ENCODE measurements at regions not wholly inside any gene's neighbourhood (a gene's known extent, or its start where the extent isn't known, plus 50 kb on each side); places are given as distances from the start of the nearest gene placed in this dataset.
A peak's percentile ranks its signal among the peaks of the same experiment; 100 is the strongest.
"Not testable (repeated sequence)": the region's sequence is repeated elsewhere in the genome, so short reads cannot be mapped to it uniquely, and the experiment has no call there.

- H3K4me1 Mint-ChIP-seq; H3K4me3 Mint-ChIP-seq; H3K27me3 Mint-ChIP-seq (ENCODE audit: low read depth); DNase-seq (ENCODE audit: low spot score); H3K27ac Mint-ChIP-seq; CTCF ChIA-PET; ATAC-seq; H3K9me3 Mint-ChIP-seq; H3K36me3 Mint-ChIP-seq: not testable (repeated sequence)
- POLR2A ChIA-PET: interaction anchor here (0.6 kb wide), 1 partner anchor 91 kb away, joined by 5 read pairs; no protein-coding TSS in a partner anchor
Observed at GRCh38 chr2:88365408-88365807, 87.1 kb downstream of the FOXI3 start.

DNA sequence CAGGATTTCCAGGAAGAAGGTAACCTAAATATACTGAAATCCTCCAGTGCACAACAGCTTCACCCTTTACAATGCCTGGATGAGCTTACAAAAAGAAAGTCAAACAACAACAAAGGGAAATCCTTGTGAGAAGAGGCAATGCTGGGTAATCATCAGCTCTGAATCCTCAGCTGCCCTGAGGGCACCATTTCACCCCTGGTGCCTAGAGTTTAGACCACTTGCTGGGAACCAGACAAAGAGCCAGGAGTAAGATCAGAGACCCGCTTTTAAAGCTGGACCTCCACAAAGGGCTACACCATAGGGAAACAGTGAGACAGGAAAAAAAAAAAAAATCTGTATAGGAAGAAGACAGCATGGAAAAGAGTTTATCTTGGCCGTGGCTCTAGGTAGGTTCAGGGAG lies 97.0 kb downstream of the FOXI3 start:
- TF ChIP-seq HMGXB4 (CRISPR knock-in tag; IDR thresholded peaks at IDR 0.05): no peak
- TF ChIP-seq CREM (CRISPR knock-in tag; IDR thresholded peaks at IDR 0.05): no peak
- no peak for TF ChIP-seq CREB1 (CRISPR knock-in tag; IDR thresholded peaks at IDR 0.05)
- no peak for TF ChIP-seq GRHL2 (CRISPR knock-in tag; IDR thresholded peaks at IDR 0.05; ENCODE audit: insufficient replicate concordance, severe bottlenecking)
- TF ChIP-seq FOXP1 (CRISPR knock-in tag; IDR thresholded peaks at IDR 0.05; ENCODE audit: borderline replicate concordance): no peak
- TF ChIP-seq TEAD4 (CRISPR knock-in tag; IDR thresholded peaks at IDR 0.05): no peak
- TF ChIP-seq, protein P1, sequence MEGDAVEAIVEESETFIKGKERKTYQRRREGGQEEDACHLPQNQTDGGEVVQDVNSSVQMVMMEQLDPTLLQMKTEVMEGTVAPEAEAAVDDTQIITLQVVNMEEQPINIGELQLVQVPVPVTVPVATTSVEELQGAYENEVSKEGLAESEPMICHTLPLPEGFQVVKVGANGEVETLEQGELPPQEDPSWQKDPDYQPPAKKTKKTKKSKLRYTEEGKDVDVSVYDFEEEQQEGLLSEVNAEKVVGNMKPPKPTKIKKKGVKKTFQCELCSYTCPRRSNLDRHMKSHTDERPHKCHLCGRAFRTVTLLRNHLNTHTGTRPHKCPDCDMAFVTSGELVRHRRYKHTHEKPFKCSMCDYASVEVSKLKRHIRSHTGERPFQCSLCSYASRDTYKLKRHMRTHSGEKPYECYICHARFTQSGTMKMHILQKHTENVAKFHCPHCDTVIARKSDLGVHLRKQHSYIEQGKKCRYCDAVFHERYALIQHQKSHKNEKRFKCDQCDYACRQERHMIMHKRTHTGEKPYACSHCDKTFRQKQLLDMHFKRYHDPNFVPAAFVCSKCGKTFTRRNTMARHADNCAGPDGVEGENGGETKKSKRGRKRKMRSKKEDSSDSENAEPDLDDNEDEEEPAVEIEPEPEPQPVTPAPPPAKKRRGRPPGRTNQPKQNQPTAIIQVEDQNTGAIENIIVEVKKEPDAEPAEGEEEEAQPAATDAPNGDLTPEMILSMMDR (IDR thresholded peaks at IDR 0.05): no peak
- TF ChIP-seq GABPB1 (CRISPR knock-in tag; IDR thresholded peaks at IDR 0.05): no peak
- TF ChIP-seq ZNF232 (CRISPR knock-in tag; IDR thresholded peaks at IDR 0.05): no peak
- TF ChIP-seq ETV6 (CRISPR knock-in tag; IDR thresholded peaks at IDR 0.05): no peak
- TF ChIP-seq, protein P2, sequence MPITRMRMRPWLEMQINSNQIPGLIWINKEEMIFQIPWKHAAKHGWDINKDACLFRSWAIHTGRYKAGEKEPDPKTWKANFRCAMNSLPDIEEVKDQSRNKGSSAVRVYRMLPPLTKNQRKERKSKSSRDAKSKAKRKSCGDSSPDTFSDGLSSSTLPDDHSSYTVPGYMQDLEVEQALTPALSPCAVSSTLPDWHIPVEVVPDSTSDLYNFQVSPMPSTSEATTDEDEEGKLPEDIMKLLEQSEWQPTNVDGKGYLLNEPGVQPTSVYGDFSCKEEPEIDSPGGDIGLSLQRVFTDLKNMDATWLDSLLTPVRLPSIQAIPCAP (CRISPR knock-in tag; IDR thresholded peaks at IDR 0.05): no peak
- no peak for TF ChIP-seq EMX1 (CRISPR knock-in tag; IDR thresholded peaks at IDR 0.05)
- TF ChIP-seq, protein P3, sequence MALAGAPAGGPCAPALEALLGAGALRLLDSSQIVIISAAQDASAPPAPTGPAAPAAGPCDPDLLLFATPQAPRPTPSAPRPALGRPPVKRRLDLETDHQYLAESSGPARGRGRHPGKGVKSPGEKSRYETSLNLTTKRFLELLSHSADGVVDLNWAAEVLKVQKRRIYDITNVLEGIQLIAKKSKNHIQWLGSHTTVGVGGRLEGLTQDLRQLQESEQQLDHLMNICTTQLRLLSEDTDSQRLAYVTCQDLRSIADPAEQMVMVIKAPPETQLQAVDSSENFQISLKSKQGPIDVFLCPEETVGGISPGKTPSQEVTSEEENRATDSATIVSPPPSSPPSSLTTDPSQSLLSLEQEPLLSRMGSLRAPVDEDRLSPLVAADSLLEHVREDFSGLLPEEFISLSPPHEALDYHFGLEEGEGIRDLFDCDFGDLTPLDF (CRISPR knock-in tag; IDR thresholded peaks at IDR 0.05): no peak
- TF ChIP-seq FOXP4 (CRISPR knock-in tag; IDR thresholded peaks at IDR 0.05): no peak
- TF ChIP-seq E2F4 (CRISPR knock-in tag; IDR thresholded peaks at IDR 0.05; ENCODE audit: borderline replicate concordance, low read depth): no peak
- TF ChIP-seq ARID4B (CRISPR knock-in tag; IDR thresholded peaks at IDR 0.05; ENCODE audit: borderline replicate concordance): no peak
- TF ChIP-seq, protein P4, sequence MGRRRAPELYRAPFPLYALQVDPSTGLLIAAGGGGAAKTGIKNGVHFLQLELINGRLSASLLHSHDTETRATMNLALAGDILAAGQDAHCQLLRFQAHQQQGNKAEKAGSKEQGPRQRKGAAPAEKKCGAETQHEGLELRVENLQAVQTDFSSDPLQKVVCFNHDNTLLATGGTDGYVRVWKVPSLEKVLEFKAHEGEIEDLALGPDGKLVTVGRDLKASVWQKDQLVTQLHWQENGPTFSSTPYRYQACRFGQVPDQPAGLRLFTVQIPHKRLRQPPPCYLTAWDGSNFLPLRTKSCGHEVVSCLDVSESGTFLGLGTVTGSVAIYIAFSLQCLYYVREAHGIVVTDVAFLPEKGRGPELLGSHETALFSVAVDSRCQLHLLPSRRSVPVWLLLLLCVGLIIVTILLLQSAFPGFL (CRISPR knock-in tag; IDR thresholded peaks at IDR 0.05; ENCODE audit: borderline replicate concordance): no peak
- no peak for TF ChIP-seq CBFB (CRISPR knock-in tag; IDR thresholded peaks at IDR 0.05; ENCODE audit: low read depth)
- TF ChIP-seq, protein P5, sequence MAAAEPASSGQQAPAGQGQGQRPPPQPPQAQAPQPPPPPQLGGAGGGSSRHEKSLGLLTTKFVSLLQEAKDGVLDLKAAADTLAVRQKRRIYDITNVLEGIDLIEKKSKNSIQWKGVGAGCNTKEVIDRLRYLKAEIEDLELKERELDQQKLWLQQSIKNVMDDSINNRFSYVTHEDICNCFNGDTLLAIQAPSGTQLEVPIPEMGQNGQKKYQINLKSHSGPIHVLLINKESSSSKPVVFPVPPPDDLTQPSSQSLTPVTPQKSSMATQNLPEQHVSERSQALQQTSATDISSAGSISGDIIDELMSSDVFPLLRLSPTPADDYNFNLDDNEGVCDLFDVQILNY (CRISPR knock-in tag; IDR thresholded peaks at IDR 0.05): no peak

More for the DNA sequence above, 97.0 kb downstream of the FOXI3 start:
- no peaks in the 10 kb centered on the region for H3K9me3 Mint-ChIP-seq
- ChIA-PET POLR2A (interaction anchor here (1.2 kb wide), 1 partner anchor 84 kb away, joined by 3 read pairs; no protein-coding TSS in a partner anchor), CTCF (no interaction called here)
- H3K4me3 Mint-ChIP-seq: no peak overlapping the region
- H3K27me3 Mint-ChIP-seq (ENCODE audit: low read depth): no peaks in the 10 kb centered on the region
- H3K36me3 Mint-ChIP-seq: no peaks in the 10 kb centered on the region
- no peak overlapping the region; the same call in 1 of the 2 replicates for H3K27ac Mint-ChIP-seq
- DNase-seq (ENCODE audit: low spot score) (peak; percentile 14), ATAC-seq (peak; percentile 38)
- H3K4me1 Mint-ChIP-seq: peaks cover 17% of the 10 kb centered on the region
